ENCODE measurements at regions not wholly inside any gene's neighbourhood (a gene's known extent, or its start where the extent isn't known, plus 50 kb on each side); places are given as distances from the start of the nearest gene placed in this dataset.
"Not testable (repeated sequence)": the region's sequence is repeated elsewhere in the genome, so short reads cannot be mapped to it uniquely, and the experiment has no call there.

GRCh38 chr13:62130062-62130970, 714.7 kb upstream of the PCDH20 start:
- no peak for DNase-seq (ENCODE audit: low spot score in 2 of 2)
- no peak for FAIRE-seq

- FAIRE-seq (no peak), DNase-seq (ENCODE audit: low spot score in 2 of 2) (no peak)
Observed at GRCh38 chr13:62129000-62129551, 713.4 kb upstream of the PCDH20 start.

- no peak for DNase-seq (ENCODE audit: low spot score in 2 of 2)
- FAIRE-seq, result peak; percentile 83
Observed at GRCh38 chr13:62126400-62126799, 710.8 kb upstream of the PCDH20 start.

- FAIRE-seq (no peak), DNase-seq (ENCODE audit: low spot score in 2 of 2) (no peak)
Observed at GRCh38 chr13:62125451-62125850, 709.8 kb upstream of the PCDH20 start.

- FAIRE-seq, result no peak
- DNase-seq (ENCODE audit: low spot score in 2 of 2), result no peak
Observed at GRCh38 chr13:62123409-62123808, 707.8 kb upstream of the PCDH20 start.

GRCh38 chr13:62122434-62122833, 706.8 kb upstream of the PCDH20 start:
- peak; percentile 59 for FAIRE-seq
- DNase-seq (ENCODE audit: low spot score in 2 of 2), result no peak

- DNase-seq (ENCODE audit: low spot score in 2 of 2) (peak; percentile 1 to 12), FAIRE-seq (peak; percentile 96)
Observed at GRCh38 chr13:62119739-62120700, 704.4 kb upstream of the PCDH20 start.

GRCh38 chr13:62115831-62116230, 700.2 kb upstream of the PCDH20 start:
- no peak for DNase-seq (ENCODE audit: low spot score in 2 of 2)
- FAIRE-seq, result no peak

- DNase-seq (ENCODE audit: low spot score in 2 of 2), result no peak
- no peak for FAIRE-seq
Observed at GRCh38 chr13:62113179-62113578, 697.5 kb upstream of the PCDH20 start.

- FAIRE-seq (no peak), DNase-seq (ENCODE audit: low spot score in 2 of 2) (no peak)
Observed at GRCh38 chr13:62110079-62110478, 694.4 kb upstream of the PCDH20 start.

- not testable (repeated sequence) for DNase-seq (ENCODE audit: low spot score in 2 of 2); FAIRE-seq
Observed at GRCh38 chr13:62104136-62104535, 688.5 kb upstream of the PCDH20 start.

- no peak for DNase-seq (ENCODE audit: low spot score in 2 of 2)
- FAIRE-seq, result no peak
Observed at GRCh38 chr13:62096652-62097051, 681.0 kb upstream of the PCDH20 start.

- no peak for FAIRE-seq
- DNase-seq (ENCODE audit: low spot score in 2 of 2), result no peak
Observed at GRCh38 chr13:62094932-62095331, 679.3 kb upstream of the PCDH20 start.

GRCh38 chr13:62093984-62094780, 678.5 kb upstream of the PCDH20 start:
- FAIRE-seq (no peak), DNase-seq (ENCODE audit: low spot score in 2 of 2) (no peak)

GRCh38 chr13:62092949-62093348, 677.3 kb upstream of the PCDH20 start:
- FAIRE-seq (no peak), DNase-seq (ENCODE audit: low spot score in 2 of 2) (no peak)

GRCh38 chr13:62092536-62092935, 676.9 kb upstream of the PCDH20 start:
- FAIRE-seq, result no peak

GRCh38 chr13:62088165-62088564, 672.5 kb upstream of the PCDH20 start:
- DNase-seq (ENCODE audit: low spot score in 2 of 2) (no peak), FAIRE-seq (no peak)

More at GRCh38 chr13:62092536-62092935, 676.9 kb upstream of the PCDH20 start:
- no peak for DNase-seq (ENCODE audit: low spot score in 2 of 2)

GRCh38 chr13:62087124-62087523, 671.5 kb upstream of the PCDH20 start:
- no peak for FAIRE-seq
- DNase-seq (ENCODE audit: low spot score in 2 of 2), result no peak

- FAIRE-seq, result no peak
- no peak for DNase-seq (ENCODE audit: low spot score in 2 of 2)
Observed at GRCh38 chr13:62085337-62086229, 669.9 kb upstream of the PCDH20 start.

Data from frontal cortex (tissue), 3 donors.